Heart left ventricle (tissue), 16 donors: ENCODE measurements at regions not wholly inside any gene's neighbourhood (a gene's known extent, or its start where the extent isn't known, plus 50 kb on each side); places are given as distances from the start of the nearest gene placed in this dataset.
"Not testable (repeated sequence)": the region's sequence is repeated elsewhere in the genome, so short reads cannot be mapped to it uniquely, and the experiment has no call there.

Source experiments
- ATAC-seq, 4 donors: fragments of 200-7000 bp; cut with Tn5 transposase; one replicate each; pipeline ENCODE4 v1.9.1; 2020 to 2022; ENCODE audit warnings: moderate library complexity in 4 of 4, mild to moderate bottlenecking in 3 of 4, moderate number of reproducible peaks in 1 of 4
- DNase-seq, 5 donors: peaks; one replicate each; pipeline ENCODE4 v3.0.0-alpha.2; 2020
- H3K27ac ChIP-seq, 12 donors: fragments of 200-600 bp; sonication (generic) in 4 of 12; one replicate each; pipeline versions ENCODE4 v1.5.0 to v1.8.0; 2016 to 2022; ENCODE audit warnings: mild to moderate bottlenecking in 2 of 12
- H3K27me3 ChIP-seq, 9 donors: fragments of 200-600 bp; sonication (generic) in 2 of 9; one replicate each; pipeline versions ENCODE4 v1.5.1 to v1.8.0; 2016 to 2022; ENCODE audit warnings: mild to moderate bottlenecking in 3 of 9
- H3K36me3 ChIP-seq, 9 donors: fragments of 200-600 bp; sonication (generic) in 2 of 9; one replicate each; pipeline versions ENCODE4 v1.5.0 to v1.8.0; 2018 to 2022; ENCODE audit warnings: mild to moderate bottlenecking in 2 of 9
- H3K4me1 ChIP-seq, 12 donors: fragments of 200-600 bp; sonication (generic) in 4 of 12; one replicate each; pipeline versions ENCODE4 v1.5.0 to v1.8.0; 2016 to 2022; ENCODE audit warnings: mild to moderate bottlenecking in 3 of 12
- H3K4me3 ChIP-seq, 12 donors: fragments of 200-600 bp; sonication (generic) in 4 of 12; one replicate each; pipeline versions ENCODE4 v1.5.0 to v1.8.0; 2017 to 2022; ENCODE audit warnings: mild to moderate bottlenecking in 9 of 12, moderate library complexity in 4 of 12
- H3K9me3 ChIP-seq, 12 donors: fragments of 200-600 bp; sonication (generic) in 4 of 12; one replicate each; pipeline versions ENCODE4 v1.5.0 to v1.8.0; 2016 to 2022; ENCODE audit warnings: mild to moderate bottlenecking in 1 of 12
- CTCF ChIP-seq, 12 donors: fragments of 200-600 bp; sonication (generic) in 4 of 12; IDR thresholded peaks; one replicate each; pipeline versions ENCODE4 v1.5.0 to v1.8.0; 2018 to 2022; ENCODE audit warnings: antibody characterized with exemption in 12 of 12, mild to moderate bottlenecking in 5 of 12
- POLR2A ChIP-seq, 2 donors: fragments of 450-650 bp; IDR thresholded peaks; one replicate each; pipeline ENCODE4 v1.6.1; 2017; ENCODE audit warnings: antibody characterized with exemption in 2 of 2, mild to moderate bottlenecking in 2 of 2, moderate library complexity in 2 of 2
- WGBS, 4 donors: extraction: QIAGEN DNeasy Blood & Tissue Kit in 2 of 4; methylation state at CpG; one replicate each; pipeline versions ENCODE4 v1.1.5 to v1.1.7; 2013 to 2018; 5-methylcytosine and 5-hydroxymethylcytosine counted together
- intact Hi-C, 10 donors: fragments of 100-400 bp; cut with DNase I; formaldehyde crosslinking; loops; one replicate each; pipeline versions ENCODE4 v1.11.1 to v1.14.2; 2022
- donor health status: ischemic (EF 13 %, LVEDD 7.1; RV severe dilation, severe dysfunction).
- donor health status: healthy with polysubstance abuse.
- donor health status: DM: no; HTN: yes; CAD: no.
- donor health status: DM: no; HTN: no; CAD: no.
- donor health status: ischemic (EF 25% LVEDD 6.9; RV normal size, moderate dysfunction).
- donor health status: ischemic (EF 25% LVEDD 5.7; RV mildly dilated, moderate dysfunction).
- donor health status: healthy.
- donor health status: DM: yes; HTN: yes; CAD: no.
- donor health status: ischemic (EF 35%, LVEDD 5.7; RV mildly dilated, moderate dysfunction).
- donor health status: nonischemic (EF 11% LVEDD 7.7; RV severe dilation, severe dysfunction).
- donor health status: DM: yes; HTN: yes; CAD: no.
- donor health status: PGD.
- donor health status: ischemic (EF 29% LVEDD 5.4; RV normal size, mild dysfunction).
- donor health status: nonischemic (EF 23%, LVEDD 6.1; RV moderate dilation, normal function).

- DNase-seq (no peak), ATAC-seq (no peak)
- intact Hi-C loops, result loop anchor here in 1 of 10 donors (10.0 kb wide), 1 partner anchor 326 kb away; no protein-coding TSS in a partner anchor
- no peaks in the 10 kb centered on the region for H3K36me3 ChIP-seq
- H3K9me3 ChIP-seq, result no peaks in the 10 kb centered on the region
- H3K27me3 ChIP-seq, result no peaks in the 10 kb centered on the region
- TF ChIP-seq CTCF (IDR thresholded peaks at IDR 0.05), result no peak
- no peak for TF ChIP-seq POLR2A (IDR thresholded peaks at IDR 0.05)
- 75 to 81% (median 78%) methylated on average over 3 of the region's 3 CpGs for WGBS, 4 donors
- no peaks in the 10 kb centered on the region for H3K4me1 ChIP-seq
- no peak overlapping the region for H3K4me3 ChIP-seq
- H3K27ac ChIP-seq, result no peak overlapping the region
Observed at GRCh38 chr18:73110307-73110706, 242.5 kb upstream of the NETO1 start.

- TF ChIP-seq CTCF (IDR thresholded peaks at IDR 0.05) (no peak), POLR2A (IDR thresholded peaks at IDR 0.05) (no peak)
- Histone ChIP-seq H3K9me3 (peaks cover 0 to 11% (median 0%) of the 10 kb centered on the region in 12 donors), H3K27me3 (no peaks in the 10 kb centered on the region), H3K4me1 (no peaks in the 10 kb centered on the region), H3K36me3 (no peaks in the 10 kb centered on the region), H3K4me3 (no peak overlapping the region), H3K27ac (no peak overlapping the region)
- intact Hi-C loops, result no loop called here
- no peak for ATAC-seq
- 91 to 97% (median 94%) methylated on average over 4 of the region's 4 CpGs for WGBS, 4 donors
- no peak for DNase-seq
Observed at GRCh38 chr18:73101977-73102376, 234.2 kb upstream of the NETO1 start.

- H3K36me3 ChIP-seq, H3K27me3 ChIP-seq, H3K4me3 ChIP-seq, DNase-seq, H3K4me1 ChIP-seq, intact Hi-C loops, H3K27ac ChIP-seq, ATAC-seq: not testable (repeated sequence)
- H3K9me3 ChIP-seq, result peaks cover 0 to 11% (median 0%) of the 10 kb centered on the region in 12 donors
- 71 to 85% (median 80%) methylated on average over 6 of the region's 6 CpGs for WGBS, 4 donors
Observed at GRCh38 chr18:73101491-73101890, 233.7 kb upstream of the NETO1 start.

GRCh38 chr18:73099759-73100158, 232.0 kb upstream of the NETO1 start:
- TF ChIP-seq POLR2A (IDR thresholded peaks at IDR 0.05) (no peak), CTCF (IDR thresholded peaks at IDR 0.05) (no peak)
- Histone ChIP-seq H3K4me1 (no peaks in the 10 kb centered on the region), H3K4me3 (no peak overlapping the region), H3K27me3 (no peaks in the 10 kb centered on the region), H3K9me3 (peaks cover 0 to 11% (median 0%) of the 10 kb centered on the region in 12 donors), H3K27ac (no peak overlapping the region), H3K36me3 (no peaks in the 10 kb centered on the region)
- DNase-seq (no peak), ATAC-seq (no peak)
- WGBS, 4 donors, result 59 to 70% (median 65%) methylated on average over 2 of the region's 2 CpGs
- intact Hi-C loops, result loop anchor here in 1 of 10 donors (5.0 kb wide), 1 partner anchor 47 kb away; no protein-coding TSS in a partner anchor

GRCh38 chr18:73093687-73094250, 226.0 kb upstream of the NETO1 start:
- Histone ChIP-seq H3K4me3 (no peak overlapping the region), H3K4me1 (no peaks in the 10 kb centered on the region), H3K9me3 (peaks cover 0 to 15% (median 3%) of the 10 kb centered on the region in 12 donors), H3K27me3 (no peaks in the 10 kb centered on the region), H3K36me3 (no peaks in the 10 kb centered on the region), H3K27ac (no peak overlapping the region)
- intact Hi-C loops, result no loop called here
- WGBS, 4 donors, result 71 to 86% (median 71%) methylated on average over 1 of the region's 1 CpG
- ATAC-seq (no peak), DNase-seq (no peak)
- TF ChIP-seq CTCF (IDR thresholded peaks at IDR 0.05) (no peak), POLR2A (IDR thresholded peaks at IDR 0.05) (no peak)
